ENCODE measurements at regions not wholly inside any gene's neighbourhood (a gene's known extent, or its start where the extent isn't known, plus 50 kb on each side); places are given as distances from the start of the nearest gene placed in this dataset.

- no peaks in the 10 kb centered on the region for H3K36me3 Mint-ChIP-seq
- no peak overlapping the region for H3K4me3 ChIP-seq (ENCODE audit: low read length)
- no peaks in the 10 kb centered on the region for H3K4me1 Mint-ChIP-seq
- no peaks in the 10 kb centered on the region for H3K36me3 ChIP-seq (ENCODE audit: control insufficient read depth, insufficient read depth, low read length)
- no peaks in the 10 kb centered on the region for H3K4me1 ChIP-seq (ENCODE audit: control insufficient read depth, insufficient read depth, low read length)
- intact Hi-C loops (cut with micrococcal nuclease), result no loop called here
- no peak for DNase-seq
- no peak for ATAC-seq
- H3K27ac ChIP-seq (ENCODE audit: low read length), result no peak overlapping the region
- H3K27ac Mint-ChIP-seq, result no peak overlapping the region
- no peaks in the 10 kb centered on the region for H3K27me3 ChIP-seq (ENCODE audit: control insufficient read depth, insufficient read depth, low read length)
- no peaks in the 10 kb centered on the region for H3K9me3 ChIP-seq (ENCODE audit: control insufficient read depth, insufficient read depth, low read length)
- no peak overlapping the region for H3K4me3 Mint-ChIP-seq
- WGBS (ENCODE audit: insufficient coverage), result 90% methylated on average over 10 of the region's 11 CpGs
- TF ChIP-seq, protein P1, sequence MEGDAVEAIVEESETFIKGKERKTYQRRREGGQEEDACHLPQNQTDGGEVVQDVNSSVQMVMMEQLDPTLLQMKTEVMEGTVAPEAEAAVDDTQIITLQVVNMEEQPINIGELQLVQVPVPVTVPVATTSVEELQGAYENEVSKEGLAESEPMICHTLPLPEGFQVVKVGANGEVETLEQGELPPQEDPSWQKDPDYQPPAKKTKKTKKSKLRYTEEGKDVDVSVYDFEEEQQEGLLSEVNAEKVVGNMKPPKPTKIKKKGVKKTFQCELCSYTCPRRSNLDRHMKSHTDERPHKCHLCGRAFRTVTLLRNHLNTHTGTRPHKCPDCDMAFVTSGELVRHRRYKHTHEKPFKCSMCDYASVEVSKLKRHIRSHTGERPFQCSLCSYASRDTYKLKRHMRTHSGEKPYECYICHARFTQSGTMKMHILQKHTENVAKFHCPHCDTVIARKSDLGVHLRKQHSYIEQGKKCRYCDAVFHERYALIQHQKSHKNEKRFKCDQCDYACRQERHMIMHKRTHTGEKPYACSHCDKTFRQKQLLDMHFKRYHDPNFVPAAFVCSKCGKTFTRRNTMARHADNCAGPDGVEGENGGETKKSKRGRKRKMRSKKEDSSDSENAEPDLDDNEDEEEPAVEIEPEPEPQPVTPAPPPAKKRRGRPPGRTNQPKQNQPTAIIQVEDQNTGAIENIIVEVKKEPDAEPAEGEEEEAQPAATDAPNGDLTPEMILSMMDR (IDR thresholded peaks at IDR 0.05), result no peak
- peaks cover 3 to 43% of the 10 kb centered on the region in 2 donors for H3K27me3 Mint-ChIP-seq (ENCODE audit: low read depth in 2 of 2)
- H3K9me3 Mint-ChIP-seq, result no peaks in the 10 kb centered on the region
Measured at GRCh38 chr6:169097381-169097959, 156.2 kb downstream of the THBS2 start.

DNA sequence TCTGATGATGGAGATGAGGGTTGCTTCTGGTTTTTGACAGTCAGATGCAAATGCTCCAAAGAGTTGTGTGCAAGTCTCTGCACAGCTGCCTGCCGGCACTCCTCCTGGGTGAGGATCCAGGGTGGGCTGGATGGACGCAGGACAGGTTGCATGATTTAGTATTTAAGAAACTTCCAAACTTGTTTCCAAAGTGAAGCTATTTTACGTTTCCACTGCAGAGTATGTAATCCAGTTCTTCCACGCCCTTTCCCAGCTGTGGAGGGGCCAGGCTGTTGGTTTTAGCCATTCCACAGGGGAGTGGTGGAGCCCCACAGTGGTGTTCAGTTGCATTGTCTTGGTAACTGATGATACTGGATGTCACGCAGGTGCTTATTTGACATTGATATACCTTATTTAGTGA is 157.3 kb downstream of the THBS2 start:
- peaks cover 5 to 35% of the 10 kb centered on the region in 2 donors for H3K27me3 Mint-ChIP-seq (ENCODE audit: low read depth in 2 of 2)
- no peak for DNase-seq
- H3K27me3 ChIP-seq (ENCODE audit: control insufficient read depth, insufficient read depth, low read length), result no peaks in the 10 kb centered on the region
- no peaks in the 10 kb centered on the region for H3K36me3 Mint-ChIP-seq
- TF ChIP-seq, protein P1 (IDR thresholded peaks at IDR 0.05), result no peak
- no peaks in the 10 kb centered on the region for H3K9me3 ChIP-seq (ENCODE audit: control insufficient read depth, insufficient read depth, low read length)
- no peak for ATAC-seq
- H3K4me1 ChIP-seq (ENCODE audit: control insufficient read depth, insufficient read depth, low read length), result no peaks in the 10 kb centered on the region
- H3K27ac Mint-ChIP-seq, result no peak overlapping the region
- no peak overlapping the region for H3K4me3 Mint-ChIP-seq
- intact Hi-C loops (cut with micrococcal nuclease), result no loop called here
- no peaks in the 10 kb centered on the region for H3K4me1 Mint-ChIP-seq
- H3K36me3 ChIP-seq (ENCODE audit: control insufficient read depth, insufficient read depth, low read length), result no peaks in the 10 kb centered on the region
- no peak overlapping the region for H3K27ac ChIP-seq (ENCODE audit: low read length)
- 91% methylated on average over 4 of the region's 5 CpGs for WGBS (ENCODE audit: insufficient coverage)
- no peak overlapping the region for H3K4me3 ChIP-seq (ENCODE audit: low read length)
- H3K9me3 Mint-ChIP-seq, result peaks cover 0 to 3% of the 10 kb centered on the region in 2 donors

DNA sequence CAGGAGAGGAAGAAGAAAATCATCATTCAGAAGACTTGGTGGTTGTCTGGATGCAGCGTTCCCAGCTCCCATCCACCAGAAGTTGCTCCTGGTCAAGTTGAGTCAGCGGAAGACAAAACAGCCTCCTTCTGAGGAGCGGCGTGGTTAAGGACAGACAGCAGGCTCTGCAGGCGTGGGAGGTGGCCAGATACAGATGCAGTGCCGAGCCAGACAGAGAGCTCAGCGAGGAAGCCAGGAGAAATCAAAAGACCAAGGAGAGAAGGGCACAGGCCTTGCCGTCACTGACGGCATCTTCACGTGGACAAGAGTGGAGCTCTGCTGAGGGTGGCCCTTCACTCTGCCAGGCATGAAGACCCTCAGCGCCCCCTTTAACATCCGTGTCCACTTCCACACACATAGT is 158.5 kb downstream of the THBS2 start:
- no peak overlapping the region for H3K27ac Mint-ChIP-seq
- Histone ChIP-seq H3K27me3 (ENCODE audit: control insufficient read depth, insufficient read depth, low read length) (no peaks in the 10 kb centered on the region), H3K4me3 (ENCODE audit: low read length) (no peak overlapping the region), H3K4me1 (ENCODE audit: control insufficient read depth, insufficient read depth, low read length) (no peaks in the 10 kb centered on the region), H3K27ac (ENCODE audit: low read length) (no peak overlapping the region), H3K9me3 (ENCODE audit: control insufficient read depth, insufficient read depth, low read length) (peaks cover 8% of the 10 kb centered on the region), H3K36me3 (ENCODE audit: control insufficient read depth, insufficient read depth, low read length) (no peaks in the 10 kb centered on the region)
- no peak overlapping the region for H3K4me3 Mint-ChIP-seq
- H3K4me1 Mint-ChIP-seq, result no peaks in the 10 kb centered on the region
- H3K36me3 Mint-ChIP-seq, result no peaks in the 10 kb centered on the region
- 83% methylated on average over 12 of the region's 12 CpGs for WGBS (ENCODE audit: insufficient coverage)
- intact Hi-C loops (cut with micrococcal nuclease), result no loop called here
- H3K9me3 Mint-ChIP-seq, result peaks cover 0 to 4% of the 10 kb centered on the region in 2 donors
- no peak for ATAC-seq
- H3K27me3 Mint-ChIP-seq (ENCODE audit: low read depth in 2 of 2), result peaks cover 5 to 26% of the 10 kb centered on the region in 2 donors
- no peak for DNase-seq
- TF ChIP-seq, protein P1 (IDR thresholded peaks at IDR 0.05), result no peak

DNA sequence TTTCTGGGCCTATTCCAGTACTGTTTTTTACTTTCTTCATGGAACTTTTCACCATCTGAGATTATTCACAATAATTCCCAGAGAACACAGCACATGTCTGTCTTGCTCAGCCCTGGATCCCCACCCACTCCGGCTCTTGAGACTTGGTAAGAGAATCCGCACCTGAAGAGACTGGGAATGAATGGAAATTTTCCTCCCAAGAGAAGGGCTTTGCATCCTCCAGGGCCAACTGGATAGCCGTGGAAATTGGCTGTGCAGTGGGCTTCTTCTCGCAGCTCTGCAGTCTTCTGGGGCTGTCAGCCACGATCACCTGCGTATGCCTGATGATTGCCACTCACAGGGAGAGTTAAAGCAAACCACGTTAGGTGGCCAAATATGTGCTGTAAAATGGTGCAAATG is 159.1 kb downstream of the THBS2 start:
- Mint-ChIP-seq H3K36me3 (no peaks in the 10 kb centered on the region), H3K4me1 (no peaks in the 10 kb centered on the region), H3K9me3 (peaks cover 0 to 9% of the 10 kb centered on the region in 2 donors), H3K27me3 (ENCODE audit: low read depth in 2 of 2) (peaks cover 5 to 20% of the 10 kb centered on the region in 2 donors), H3K27ac (no peak overlapping the region), H3K4me3 (no peak overlapping the region)
- ATAC-seq (no peak), DNase-seq (no peak)
- Histone ChIP-seq H3K27me3 (ENCODE audit: control insufficient read depth, insufficient read depth, low read length) (no peaks in the 10 kb centered on the region), H3K27ac (ENCODE audit: low read length) (no peak overlapping the region), H3K4me3 (ENCODE audit: low read length) (no peak overlapping the region), H3K9me3 (ENCODE audit: control insufficient read depth, insufficient read depth, low read length) (peaks cover 8% of the 10 kb centered on the region), H3K36me3 (ENCODE audit: control insufficient read depth, insufficient read depth, low read length) (no peaks in the 10 kb centered on the region), H3K4me1 (ENCODE audit: control insufficient read depth, insufficient read depth, low read length) (no peaks in the 10 kb centered on the region)
- WGBS (ENCODE audit: insufficient coverage), result 88% methylated on average over 7 of the region's 7 CpGs
- TF ChIP-seq, protein P1 (IDR thresholded peaks at IDR 0.05), result no peak
- intact Hi-C loops (cut with micrococcal nuclease), result no loop called here

All from natural killer cell (primary cell).